SKM-1 (cell line): ENCODE measurements at regions not wholly inside any gene's neighbourhood (a gene's known extent, or its start where the extent isn't known, plus 50 kb on each side); places are given as distances from the start of the nearest gene placed in this dataset.

Experiments
- DNase-seq: peaks from one replicate; lab custom pipeline; 2025; ENCODE audit not compliant: unreplicated experiment; lab: John Stamatoyannopoulos, UW

GRCh38 chrY:8151561-8151960 lies 1185.7 kb upstream of the TSPY4 start:
- no peak for DNase-seq

- DNase-seq: no peak
These were observed 1208.7 kb upstream of the TSPY4 start for GRCh38 chrY:8128578-8128977.

- DNase-seq: no peak
These were observed 1211.2 kb upstream of the TSPY4 start for GRCh38 chrY:8125907-8126571.

GRCh38 chrY:8121825-8122224 lies 1210.3 kb upstream of the AMELY start:
- no peak for DNase-seq

GRCh38 chrY:8094429-8094828 lies 1182.9 kb upstream of the AMELY start:
- DNase-seq: no peak

GRCh38 chrY:8092926-8093325 lies 1181.4 kb upstream of the AMELY start:
- no peak for DNase-seq

GRCh38 chrY:8085925-8086324 lies 1174.4 kb upstream of the AMELY start:
- no peak for DNase-seq

- DNase-seq: no peak
These were observed 1172.6 kb upstream of the AMELY start for GRCh38 chrY:8084192-8084591.

- DNase-seq: no peak
These were observed 1169.6 kb upstream of the AMELY start for GRCh38 chrY:8081151-8081550.

GRCh38 chrY:8065220-8065619 lies 1153.7 kb upstream of the AMELY start:
- DNase-seq: no peak

- DNase-seq: no peak
These were observed 1152.9 kb upstream of the AMELY start for GRCh38 chrY:8064500-8064899.

- DNase-seq: no peak
These were observed 1152.4 kb upstream of the AMELY start for GRCh38 chrY:8063973-8064372.

- no peak for DNase-seq
These were observed 1147.1 kb upstream of the AMELY start for GRCh38 chrY:8058613-8059012.

- peak; percentile 46 for DNase-seq
These were observed 1139.8 kb upstream of the AMELY start for GRCh38 chrY:8051340-8051739.

- no peak for DNase-seq
These were observed 1129.7 kb upstream of the AMELY start for GRCh38 chrY:8041238-8041637.

GRCh38 chrY:8036563-8036962 lies 1125.0 kb upstream of the AMELY start:
- no peak for DNase-seq

GRCh38 chrY:8035653-8036052 lies 1124.1 kb upstream of the AMELY start:
- no peak for DNase-seq

GRCh38 chrY:8034673-8035072 lies 1123.1 kb upstream of the AMELY start:
- DNase-seq: no peak

GRCh38 chrY:8033200-8033599 lies 1121.6 kb upstream of the AMELY start:
- no peak for DNase-seq

- DNase-seq: no peak
These were observed 1109.0 kb upstream of the AMELY start for GRCh38 chrY:8020540-8020939.

- no peak for DNase-seq
These were observed 1100.0 kb upstream of the AMELY start for GRCh38 chrY:8011515-8011914.

- DNase-seq: no peak
These were observed 1092.6 kb upstream of the AMELY start for GRCh38 chrY:8004196-8004595.

- no peak for DNase-seq
These were observed 1085.2 kb upstream of the AMELY start for GRCh38 chrY:7996726-7997125.
